Right lobe of liver (tissue), 6 donors: ENCODE measurements at regions not wholly inside any gene's neighbourhood (a gene's known extent, or its start where the extent isn't known, plus 50 kb on each side); places are given as distances from the start of the nearest gene placed in this dataset.

ENCODE experiments used
- ATAC-seq, 4 donors: fragments of 200-7000 bp; cut with Tn5 transposase; one replicate each; pipeline ENCODE4 v1.9.1; 2020; ENCODE audit warnings: mild to moderate bottlenecking in 4 of 4, moderate library complexity in 4 of 4
- DNase-seq, 3 donors: peaks; one replicate each; pipeline ENCODE4 v3.0.0-alpha.2; 2020
- H3K27ac ChIP-seq, 3 donors: fragments of 200-600 bp; one replicate each; pipeline ENCODE4 v1.8.0; 2022
- H3K27me3 ChIP-seq, 2 donors: fragments of 200-600 bp; one replicate each; pipeline ENCODE4 v1.8.0; 2022
- H3K36me3 ChIP-seq, 4 donors: fragments of 200-600 bp; sonication (generic) in 1 of 4; one replicate each; pipeline versions ENCODE4 v1.5.1 to v1.8.0; 2017 to 2022; ENCODE audit warnings: control low read depth in 1 of 4
- H3K4me1 ChIP-seq, 4 donors: fragments of 200-600 bp; sonication (generic) in 1 of 4; one replicate each; pipeline versions ENCODE4 v1.5.1 to v1.8.0; 2017 to 2022; ENCODE audit warnings: control low read depth in 1 of 4
- H3K4me3 ChIP-seq, 3 donors: fragments of 200-600 bp; one replicate each; pipeline ENCODE4 v1.8.0; 2022
- H3K9me3 ChIP-seq, 4 donors: fragments of 200-600 bp; sonication (generic) in 1 of 4; one replicate each; pipeline versions ENCODE4 v1.5.1 to v1.8.0; 2017 to 2022; ENCODE audit warnings: control low read depth in 1 of 4
- CTCF ChIP-seq, 4 donors: fragments of 200-600 bp in 3 of 4; fragments of 450-650 bp in 1 of 4; IDR thresholded peaks; one replicate each; pipeline versions ENCODE4 v1.5.1 to v1.8.0; 2016 to 2022; ENCODE audit warnings: antibody characterized with exemption in 4 of 4, mild to moderate bottlenecking in 2 of 4
- POLR2A ChIP-seq: fragments of 450-650 bp; IDR thresholded peaks from one replicate; pipeline ENCODE4 v1.6.1; 2017; ENCODE audit warnings: antibody characterized with exemption, mild to moderate bottlenecking
- WGBS: methylation state at CpG from one replicate; pipeline ENCODE4 v1.1.6; 2018; ENCODE audit warnings: low coverage, low lambda C conversion rate; ENCODE audit not compliant: insufficient coverage; ENCODE audit errors: missing lambda C conversion rate; 5-methylcytosine and 5-hydroxymethylcytosine counted together
- intact Hi-C, 2 donors: fragments of 100-400 bp; cut with DNase I; formaldehyde crosslinking; loops; one replicate each; pipeline versions ENCODE4 v1.11.2 to v1.14.1; 2022
- donor health status: DM: no; HTN: yes; CAD: no.
- donor health status: DM: no; HTN: no; CAD: no.
- donor health status: DM: no; HTN: no; CAD: no.
- donor health status: DM: no; HTN: yes; CAD: no.
- donor health status: DM: no; HTN: yes; CAD: no.

- 30% methylated on average over 1 of the region's 1 CpG for WGBS
These were observed 52.9 kb upstream of the EDA start for GRCh38 chrX:69562904-69563578.

GRCh38 chrX:69564665-69565064 is 51.2 kb upstream of the EDA start:
- no peaks in the 10 kb centered on the region for H3K9me3 ChIP-seq
- intact Hi-C loops, result no loop called here
- 61% methylated on average over 2 of the region's 2 CpGs for WGBS
- H3K27ac ChIP-seq, result no peak overlapping the region
- no peaks in the 10 kb centered on the region for H3K36me3 ChIP-seq
- H3K4me1 ChIP-seq, result no peaks in the 10 kb centered on the region
- no peak for DNase-seq
- H3K4me3 ChIP-seq, result no peak overlapping the region
- no peak for ATAC-seq
- H3K27me3 ChIP-seq, result no peaks in the 10 kb centered on the region
- TF ChIP-seq POLR2A (no peak), CTCF (IDR thresholded peaks at IDR 0.05) (no peak)

More at GRCh38 chrX:69562904-69563578, 52.9 kb upstream of the EDA start:
- Histone ChIP-seq H3K9me3 (no peaks in the 10 kb centered on the region), H3K27me3 (no peaks in the 10 kb centered on the region), H3K4me1 (no peaks in the 10 kb centered on the region), H3K4me3 (no peak overlapping the region), H3K36me3 (no peaks in the 10 kb centered on the region), H3K27ac (no peak overlapping the region)
- DNase-seq (no peak), ATAC-seq (no peak)
- intact Hi-C loops, result no loop called here
- TF ChIP-seq POLR2A, result no peak
- TF ChIP-seq CTCF (IDR thresholded peaks at IDR 0.05), result no peak

GRCh38 chrX:69565247-69565815 is 50.6 kb upstream of the EDA start:
- Histone ChIP-seq H3K4me3 (no peak overlapping the region), H3K4me1 (no peaks in the 10 kb centered on the region), H3K36me3 (no peaks in the 10 kb centered on the region), H3K27ac (no peak overlapping the region), H3K27me3 (no peaks in the 10 kb centered on the region), H3K9me3 (no peaks in the 10 kb centered on the region)
- no peak for ATAC-seq
- intact Hi-C loops, result no loop called here
- no peak for DNase-seq
- WGBS, result 49% methylated on average over 3 of the region's 3 CpGs
- no peak for TF ChIP-seq POLR2A
- TF ChIP-seq CTCF (IDR thresholded peaks at IDR 0.05), result no peak
